Stimulated activated CD8-positive, alpha-beta memory T cell treated with anti-CD3 and anti-CD28 coated beads, Interleukin-15, amount 100 ng/mL, for 4 hours (primary cell): ENCODE measurements at regions not wholly inside any gene's neighbourhood (a gene's known extent, or its start where the extent isn't known, plus 50 kb on each side); places are given as distances from the start of the nearest gene placed in this dataset.
"Not testable (repeated sequence)": the region's sequence is repeated elsewhere in the genome, so short reads cannot be mapped to it uniquely, and the experiment has no call there.

Experiments used
- DNase-seq, 2 donors: peaks; one replicate each; pipeline ENCODE4 v3.0.0-alpha.2; 2020; ENCODE audit warnings: low read depth in 2 of 2

DNA sequence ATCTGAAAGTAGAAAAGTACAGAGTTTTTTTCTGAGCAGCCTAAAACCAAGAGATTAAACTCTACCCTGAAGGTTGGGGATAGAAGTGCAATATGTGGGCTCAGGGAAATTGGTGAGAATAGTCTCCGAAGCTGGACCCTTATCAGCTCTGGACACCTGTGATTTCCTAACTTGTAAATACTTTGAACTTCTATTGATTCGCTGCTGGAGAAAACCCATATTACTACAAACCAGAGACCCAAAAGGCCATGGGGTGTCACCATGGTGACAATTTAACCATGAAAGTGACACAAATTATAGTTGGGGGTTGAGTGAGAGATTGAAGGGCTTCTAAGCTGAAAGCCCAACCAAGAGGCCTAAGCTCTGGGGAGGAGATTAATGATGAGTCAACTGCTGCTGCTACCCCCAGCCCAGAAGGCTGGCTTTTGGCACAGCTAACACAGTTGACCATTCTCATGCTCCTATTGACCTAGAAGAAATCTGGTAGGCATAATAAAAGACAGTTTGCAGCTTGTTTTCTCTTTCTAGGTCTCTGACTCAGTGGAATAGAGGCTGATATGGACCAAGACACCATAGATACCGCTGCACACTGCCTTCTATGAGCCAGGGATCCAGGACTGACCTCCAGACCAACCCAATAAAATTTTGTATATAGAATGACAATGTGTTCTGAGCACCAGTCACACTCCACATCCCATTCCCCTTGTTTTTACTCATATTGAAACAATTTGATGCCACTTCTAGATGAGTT, 131.9 kb upstream of the FNDC3A start:
- no peak for DNase-seq

- no peak for DNase-seq
These were observed 131.0 kb upstream of the FNDC3A start for GRCh38 chr13:48844676-48845075.

DNA sequence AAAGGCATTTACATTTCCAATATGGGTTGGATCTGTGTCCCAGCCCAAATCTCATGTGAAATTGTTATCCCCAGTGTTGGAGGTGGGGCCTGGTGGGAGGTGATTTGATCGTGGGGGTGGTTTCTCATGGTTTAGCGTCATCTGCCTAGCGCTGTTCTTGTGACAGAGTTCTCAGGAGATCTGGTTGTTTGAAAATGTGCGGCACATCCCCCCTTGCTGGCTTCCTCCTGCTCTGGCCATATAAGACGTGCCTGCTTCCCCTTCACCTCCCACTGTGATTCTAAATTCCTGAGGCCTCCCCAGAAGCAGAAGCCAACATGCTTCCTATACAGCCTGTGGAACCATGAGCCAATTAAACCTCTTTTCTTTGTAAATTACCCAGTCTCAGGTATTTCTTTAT, 126.2 kb upstream of the FNDC3A start:
- DNase-seq, result no peak

DNA sequence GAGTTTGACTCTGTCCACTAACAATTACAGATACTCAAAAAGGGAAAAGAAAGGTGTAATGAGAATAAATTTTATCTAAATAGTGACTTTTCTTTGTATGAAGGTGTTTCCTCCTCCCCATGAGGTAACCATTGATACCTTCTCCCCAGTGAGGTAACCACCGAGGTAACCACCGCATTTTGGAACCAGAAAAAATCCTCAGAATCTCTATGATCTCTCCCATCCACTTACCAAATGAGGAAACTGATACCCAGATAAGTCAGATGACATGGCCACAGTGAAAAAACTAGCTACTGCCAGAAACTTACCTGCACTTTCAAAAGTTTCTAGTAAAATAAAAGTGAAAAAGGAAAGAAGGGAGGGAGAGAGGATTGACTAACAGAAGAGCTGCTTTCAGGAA, 124.0 kb upstream of the FNDC3A start:
- no peak for DNase-seq

DNA sequence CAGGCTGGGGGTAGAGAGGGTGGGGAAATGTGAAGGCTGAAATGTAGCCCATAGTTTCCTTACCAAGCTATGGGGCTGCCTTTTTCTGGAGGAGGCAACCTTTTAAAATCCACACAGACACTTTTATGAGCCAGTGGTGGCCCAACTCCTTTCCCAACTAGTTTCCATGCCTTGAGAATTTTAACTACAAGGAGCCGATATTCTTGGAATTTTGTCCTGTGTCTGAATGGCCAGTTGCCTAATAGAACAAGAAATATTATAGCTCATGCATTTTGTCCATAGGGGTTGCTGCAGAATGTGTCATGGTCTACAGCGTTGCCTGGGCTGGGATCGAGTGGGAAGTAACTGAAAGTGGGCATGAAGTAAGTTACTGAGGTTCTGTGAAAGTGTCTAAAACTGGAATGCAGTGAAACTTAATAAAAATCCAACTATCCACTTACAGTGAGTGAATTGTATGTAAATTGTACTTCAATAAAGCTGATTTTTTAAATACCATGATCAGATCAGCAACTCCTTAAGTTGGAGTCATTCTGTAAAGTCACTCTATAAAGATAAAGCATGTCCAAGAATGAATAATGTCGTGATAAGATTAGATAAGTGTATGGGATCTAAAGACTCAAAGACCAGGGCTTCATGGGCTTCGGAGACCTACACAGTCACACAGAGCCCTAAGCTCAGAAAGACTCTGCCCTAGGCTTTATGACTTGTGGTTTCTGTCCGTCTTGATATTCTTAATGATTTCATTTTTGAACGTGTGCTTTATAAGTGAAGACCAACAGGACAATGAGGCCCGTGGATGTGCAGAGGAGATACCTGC, 122.6 kb upstream of the FNDC3A start:
- DNase-seq, result no peak

DNA sequence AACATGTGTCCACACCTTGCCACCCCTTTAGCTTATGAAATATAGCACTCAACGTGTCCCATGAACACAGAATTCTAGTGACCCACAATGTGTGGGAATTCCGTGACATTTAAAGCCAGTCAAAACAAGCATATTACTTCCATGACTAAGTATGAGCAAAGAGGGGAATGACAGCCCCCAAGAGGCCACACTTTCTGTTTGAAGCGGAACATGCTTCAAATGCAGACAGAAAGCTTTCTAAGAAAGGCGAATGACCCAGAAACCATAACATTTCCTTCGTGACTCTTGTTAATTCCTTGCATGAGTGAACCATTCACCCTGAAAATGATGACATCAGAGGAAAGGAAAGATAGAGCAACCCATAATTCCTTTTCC, 122.0 kb upstream of the FNDC3A start:
- DNase-seq, result no peak

DNA sequence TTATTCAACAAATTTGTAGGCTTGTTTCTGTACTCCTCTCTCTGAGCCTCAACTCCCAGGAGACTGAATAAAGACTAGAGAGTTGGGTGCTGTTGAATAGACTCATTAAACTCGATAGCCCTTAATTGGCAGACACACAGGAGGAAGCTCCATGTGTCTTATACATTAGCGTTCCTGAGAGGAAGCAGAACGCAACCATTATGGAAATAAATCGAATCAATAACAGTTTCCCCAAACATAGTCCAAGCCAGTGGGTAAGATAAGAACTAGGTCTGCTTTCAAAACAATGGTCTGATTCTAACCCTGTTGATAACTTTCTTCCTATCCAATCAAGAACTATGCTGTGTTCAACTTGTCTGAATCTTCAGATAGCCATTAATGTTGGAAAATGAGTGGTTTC, 118.1 kb upstream of the FNDC3A start:
- no peak for DNase-seq

DNA sequence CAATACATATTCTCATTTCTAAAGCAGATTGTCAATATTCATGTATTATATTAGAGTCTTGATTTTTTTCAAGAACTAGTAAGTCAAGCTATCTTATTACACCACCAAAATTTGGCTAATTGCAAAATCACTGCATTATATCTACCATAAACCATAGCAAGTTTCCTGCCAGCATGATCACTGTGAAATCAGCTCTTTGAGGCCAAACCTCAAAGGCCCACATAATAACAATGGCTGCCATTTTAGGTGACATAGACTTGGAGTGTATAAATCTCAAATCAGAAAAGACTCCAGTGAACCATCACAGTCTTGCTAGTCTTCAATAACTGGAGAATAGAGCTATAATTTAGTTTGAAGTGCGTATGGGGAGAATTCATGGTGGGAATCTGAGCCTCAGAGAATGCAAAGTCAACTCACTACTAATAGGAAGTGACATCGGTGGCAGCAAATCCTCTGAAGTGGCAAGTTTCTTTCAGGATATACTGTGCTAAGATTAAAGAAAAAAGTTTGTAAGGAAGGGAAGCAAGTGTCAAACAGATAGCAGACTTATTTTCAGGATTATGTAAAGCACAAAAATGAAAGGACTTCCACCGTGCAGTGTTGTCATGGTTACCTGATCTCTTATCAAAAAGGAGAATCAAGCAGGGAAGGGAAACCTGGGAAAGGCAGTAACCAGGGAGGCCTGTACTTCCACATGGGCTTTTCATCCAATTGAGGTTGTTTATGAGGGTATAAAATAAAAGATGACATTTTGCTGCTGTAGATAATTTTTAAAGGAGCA, 117.4 kb upstream of the FNDC3A start:
- no peak for DNase-seq

DNA sequence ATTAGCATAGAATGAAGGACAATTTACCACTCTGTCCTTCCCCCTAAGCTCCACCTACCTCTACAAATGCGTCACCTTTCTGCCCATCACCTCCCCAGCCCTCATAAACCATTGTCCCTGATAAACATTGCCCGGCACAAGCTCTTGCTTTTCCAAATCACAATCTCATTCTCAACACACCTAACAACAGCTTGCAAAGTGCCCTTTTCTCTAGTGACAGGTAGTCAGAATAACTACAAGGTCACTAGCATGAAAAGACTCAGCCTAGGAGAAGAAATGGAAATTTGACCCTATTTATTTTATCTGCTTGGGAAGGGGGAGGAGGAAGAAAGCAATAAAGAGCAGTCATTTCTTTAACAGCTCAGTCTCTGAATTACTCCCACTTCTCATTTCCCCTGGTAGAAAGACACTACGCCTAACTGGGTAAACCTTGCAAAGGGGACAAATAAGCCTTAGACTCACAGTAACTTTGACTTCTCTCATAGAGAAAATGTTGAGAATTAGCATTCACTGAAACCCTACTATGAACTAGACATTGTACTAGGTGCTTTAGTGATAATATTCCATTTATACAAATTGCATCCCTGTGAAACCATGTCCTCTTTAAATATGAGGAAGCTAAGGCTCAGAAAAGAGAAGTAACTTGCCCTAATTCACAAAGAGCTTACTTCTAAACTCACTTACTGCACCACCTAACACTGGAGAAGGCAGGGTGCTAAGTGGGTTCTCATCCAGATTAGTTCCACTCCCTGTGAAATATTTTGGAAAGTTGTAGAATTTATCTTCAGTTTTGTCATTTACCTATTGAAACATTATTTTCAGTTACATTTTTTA, 116.2 kb upstream of the FNDC3A start:
- no peak for DNase-seq

DNA sequence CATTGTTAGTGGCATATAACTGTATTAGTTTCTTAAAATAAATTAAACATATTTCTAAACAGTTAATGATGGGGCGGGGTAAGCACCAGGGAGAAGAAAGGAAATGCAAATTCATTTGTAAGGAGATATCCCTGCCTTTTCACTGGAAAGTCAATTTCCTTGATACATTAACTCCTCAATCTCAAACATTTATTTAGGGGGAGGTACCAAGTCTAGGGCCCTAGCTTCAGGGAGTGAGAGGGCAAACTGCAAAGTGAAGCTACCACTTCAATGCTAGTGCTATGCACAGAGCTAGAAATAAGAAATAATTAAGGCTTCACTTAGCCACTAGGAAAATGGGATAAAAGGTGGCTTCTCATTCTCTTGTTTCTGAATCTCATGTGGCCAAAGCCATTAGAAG, 115.3 kb upstream of the FNDC3A start:
- DNase-seq, result no peak

DNA sequence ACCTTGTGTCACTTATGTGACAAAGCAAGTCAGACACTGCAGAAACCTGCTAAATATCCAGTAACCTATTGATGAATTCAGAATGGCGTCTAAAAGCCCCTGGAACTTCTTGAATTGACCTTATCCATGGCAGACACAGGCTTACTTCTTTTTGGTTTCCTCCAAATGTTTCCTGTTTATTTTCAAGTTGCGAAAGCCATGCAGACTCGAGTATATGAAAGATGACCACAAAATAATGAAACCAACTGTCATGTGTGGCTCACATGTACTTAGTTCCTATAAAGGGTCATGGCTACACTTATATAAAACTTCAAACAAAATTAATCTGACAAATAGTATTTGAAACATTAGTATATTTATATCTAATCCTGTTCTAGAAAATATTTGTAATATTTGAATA, 113.1 kb upstream of the FNDC3A start:
- no peak for DNase-seq

DNA sequence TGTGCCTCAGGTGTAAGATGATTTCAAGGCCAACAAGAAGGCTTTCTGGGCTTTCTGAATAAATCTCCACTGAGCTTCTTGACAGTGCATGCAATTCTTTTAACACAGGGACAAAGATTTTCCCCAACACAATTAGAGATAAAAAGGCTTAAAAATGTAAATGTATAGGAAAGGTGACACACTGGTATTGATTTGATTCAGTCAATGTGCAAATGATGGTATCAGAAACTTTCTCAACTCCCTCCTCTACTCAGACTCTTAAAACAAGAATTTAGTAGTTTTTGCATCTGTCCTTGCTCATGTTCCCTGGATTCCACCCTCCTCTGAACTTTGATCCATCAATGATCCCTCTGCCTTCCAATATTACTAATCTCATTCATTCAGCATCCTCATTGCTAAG, 111.6 kb upstream of the FNDC3A start:
- DNase-seq, result no peak

DNA sequence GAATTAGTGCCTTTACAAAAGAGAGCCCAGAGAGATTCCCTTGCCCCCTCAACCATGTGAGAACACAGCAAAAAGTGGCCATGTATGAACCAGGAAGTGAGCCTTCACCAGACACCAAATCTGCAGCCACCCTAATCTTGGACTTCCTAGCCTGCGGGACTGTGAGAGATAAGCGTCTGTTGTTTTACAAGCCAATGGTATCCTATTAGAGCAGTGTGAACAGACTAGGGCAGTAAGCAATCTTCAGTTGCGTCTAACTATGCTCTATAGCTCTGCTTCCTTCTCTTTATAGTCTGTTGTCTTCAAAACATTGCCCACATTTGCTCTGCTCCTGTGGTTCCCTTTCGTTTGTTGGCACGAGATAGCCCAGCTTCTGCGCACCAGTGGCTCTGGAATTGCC, 109.5 kb upstream of the FNDC3A start:
- no peak for DNase-seq

DNA sequence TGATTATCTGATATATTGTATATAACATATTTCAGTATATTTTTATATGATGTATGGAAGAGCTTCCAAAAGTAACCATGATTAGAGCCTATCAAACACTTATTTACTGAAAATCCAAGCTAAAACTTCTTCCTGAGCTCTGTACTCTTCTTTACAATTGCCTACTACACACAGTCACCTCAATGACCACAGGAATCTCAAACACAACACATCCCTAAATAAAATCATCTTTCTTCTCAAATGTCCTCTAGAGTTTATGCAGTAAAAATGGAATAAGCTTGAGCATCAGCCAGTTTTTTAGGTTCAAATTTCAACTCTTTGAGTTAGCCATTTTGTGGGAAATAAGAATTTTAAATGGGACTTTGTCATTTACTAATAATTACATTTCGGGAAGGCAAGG, 102.6 kb upstream of the FNDC3A start:
- no peak for DNase-seq

DNA sequence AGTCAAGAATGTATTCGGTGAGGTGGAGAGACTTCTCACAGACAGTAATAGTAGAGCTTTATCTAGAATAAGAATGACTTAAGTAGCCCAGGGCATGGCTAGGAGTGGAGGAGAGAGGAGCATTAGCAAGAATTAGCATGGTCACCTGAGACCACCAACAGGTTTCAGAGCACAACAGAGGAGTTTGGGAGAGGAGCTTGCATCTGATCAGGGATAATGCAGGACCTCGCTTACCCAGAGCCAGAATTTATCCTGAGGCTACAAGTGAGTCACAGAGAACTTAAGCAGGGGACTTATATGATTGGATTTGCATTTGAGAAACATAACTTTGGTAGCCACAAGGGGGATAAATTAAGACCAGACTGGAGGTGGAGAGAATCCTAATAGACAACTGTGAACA, 102.1 kb upstream of the FNDC3A start:
- no peak for DNase-seq

DNA sequence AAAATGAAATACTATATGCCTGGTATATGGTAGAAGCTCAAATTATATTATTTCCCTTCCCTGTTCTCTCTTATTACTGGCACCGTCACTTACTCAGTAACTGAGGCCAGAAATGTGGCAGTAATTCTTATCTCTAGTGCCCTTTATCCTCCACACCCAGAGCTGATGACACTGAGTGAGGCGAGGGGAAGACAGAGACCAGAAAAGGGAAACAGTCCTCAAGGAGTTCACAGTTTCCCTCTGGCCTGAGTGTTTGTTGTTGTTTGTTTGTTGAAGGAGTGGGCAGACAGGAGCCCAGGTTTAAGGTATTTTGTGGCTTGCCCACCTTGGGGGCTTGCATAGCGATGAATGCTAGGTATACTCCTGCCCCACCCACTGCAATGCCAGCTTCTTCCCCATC, 101.5 kb upstream of the FNDC3A start:
- no peak for DNase-seq

GRCh38 chr13:48875047-48875446, 100.7 kb upstream of the FNDC3A start:
- DNase-seq, result no peak

DNA sequence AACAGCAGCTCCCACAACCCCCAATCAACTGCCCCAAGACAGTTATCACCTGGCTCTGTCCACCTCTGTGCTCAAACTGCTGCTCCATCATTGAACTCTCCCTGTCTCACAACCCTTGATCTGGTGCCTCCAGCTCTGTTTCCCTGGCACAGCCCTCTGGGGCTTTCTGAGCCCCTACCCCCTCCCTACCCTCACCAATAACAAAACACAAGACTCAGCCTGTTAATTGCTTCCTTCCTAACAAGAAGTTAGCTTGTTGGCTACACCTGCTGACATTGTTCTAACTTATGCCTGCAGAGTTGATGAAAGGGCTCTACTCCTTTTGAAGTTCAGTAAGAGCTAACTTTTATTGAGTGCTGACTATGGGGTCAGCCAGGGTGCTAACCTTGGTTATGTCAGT, 99.4 kb upstream of the FNDC3A start:
- no peak for DNase-seq

DNA sequence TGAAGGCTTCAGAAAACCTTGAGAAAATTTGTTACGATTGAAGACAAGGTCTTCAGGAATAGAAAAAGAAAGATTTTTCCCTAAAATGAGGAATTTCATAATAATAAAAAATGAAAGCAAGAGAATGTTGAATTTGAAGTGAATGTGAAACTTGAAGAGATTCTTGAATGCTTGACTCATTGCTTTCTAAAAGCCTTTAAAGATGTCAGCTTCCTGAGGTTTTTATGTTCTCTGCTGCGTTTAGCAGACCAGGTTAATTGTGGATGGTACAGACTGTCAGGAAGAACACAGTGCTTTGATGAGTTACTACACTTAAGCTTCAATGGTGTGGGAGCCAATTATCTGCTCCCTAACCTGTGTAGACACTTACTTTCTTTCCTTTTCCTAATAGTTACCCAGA, 96.3 kb upstream of the FNDC3A start:
- DNase-seq, result no peak

DNA sequence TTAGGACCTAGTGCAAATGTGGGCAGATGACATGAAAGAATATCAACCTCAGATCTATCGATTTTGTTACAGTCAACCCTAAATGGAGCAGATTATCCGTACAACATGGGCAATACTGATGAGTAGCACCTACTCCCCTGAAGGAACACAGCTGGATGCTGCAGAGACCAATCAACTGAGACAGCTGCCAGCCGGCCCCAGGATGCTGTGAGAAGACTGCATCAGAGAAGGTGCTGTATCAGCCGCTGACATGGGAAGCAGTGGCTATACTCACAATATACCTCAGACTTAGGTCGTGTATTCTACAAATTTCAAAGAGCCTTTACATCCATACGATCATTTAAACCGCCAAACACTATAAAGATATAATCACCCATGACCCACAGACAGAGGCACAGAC, 95.9 kb upstream of the FNDC3A start:
- DNase-seq, result no peak

- not testable (repeated sequence) for DNase-seq
These were observed 91.9 kb upstream of the FNDC3A start for GRCh38 chr13:48883786-48884185.

DNA sequence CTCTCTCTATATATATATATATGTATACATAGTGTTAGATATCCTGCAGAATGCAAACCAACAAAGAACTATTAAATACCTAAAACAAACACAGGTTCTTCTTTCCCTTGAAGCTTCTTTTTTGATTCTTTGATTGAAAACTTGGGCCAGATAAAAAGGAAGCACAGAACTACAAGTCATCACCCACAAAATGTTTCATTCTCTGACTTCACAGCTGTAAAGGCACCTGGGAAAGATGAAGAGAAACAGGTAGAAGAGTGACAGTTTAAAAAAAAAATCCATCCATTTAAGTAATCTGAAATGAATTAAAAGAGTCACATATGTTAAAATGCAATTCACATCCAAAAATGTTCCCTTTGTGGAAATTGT, 90.7 kb upstream of the FNDC3A start:
- no peak for DNase-seq
